ENCODE measurements at regions not wholly inside any gene's neighbourhood (a gene's known extent, or its start where the extent isn't known, plus 50 kb on each side); places are given as distances from the start of the nearest gene placed in this dataset.
"Not testable (repeated sequence)": the region's sequence is repeated elsewhere in the genome, so short reads cannot be mapped to it uniquely, and the experiment has no call there.

- Histone ChIP-seq H3K9me3 (ENCODE audit: control extremely low read depth in 1 of 5, control insufficient read depth in 4 of 5, insufficient read depth in 2 of 5, low read depth in 1 of 5, low read length in 4 of 5) (peaks cover 0 to 1% (median 0%) of the 10 kb centered on the region in 5 experiments), H3K27ac (ENCODE audit: insufficient read depth in 1 of 2, low read depth in 1 of 2, low read length in 2 of 2, poor library complexity in 1 of 2, severe bottlenecking in 2 of 2) (no peak overlapping the region), H3K4me3 (ENCODE audit: control insufficient read depth in 1 of 7, extremely low read depth in 1 of 7, insufficient read depth in 4 of 7, low read depth in 2 of 7, low read length in 6 of 7) (no peak overlapping the region), H3K4me1 (ENCODE audit: control extremely low read depth in 1 of 4, control insufficient read depth in 4 of 4, insufficient read depth in 4 of 4, low read length in 3 of 4) (peaks cover 4 to 26% (median 17%) of the 10 kb centered on the region in 4 experiments), H3K36me3 (ENCODE audit: control insufficient read depth in 4 of 4, insufficient read depth in 4 of 4, low read length in 3 of 4) (no peaks in the 10 kb centered on the region), H3K27me3 (replicated peaks in 2 of 5; ENCODE audit: control insufficient read depth in 4 of 5, insufficient read depth in 5 of 5, low read length in 4 of 5) (no peaks in the 10 kb centered on the region)
- DNase-seq, result no peak
- CTCF ChIA-PET, result no interaction called here
- POLR2A ChIA-PET, result no interaction called here
- WGBS (ENCODE audit: insufficient coverage), result 88% methylated on average over 1 of the region's 5 CpGs
These were observed 72.2 kb downstream of the SERINC2 start for GRCh38 chr1:31485166-31485565.

GRCh38 chr1:31487143-31487542 is 74.1 kb downstream of the SERINC2 start:
- no peaks in the 10 kb centered on the region for H3K36me3 ChIP-seq (ENCODE audit: control insufficient read depth in 4 of 4, insufficient read depth in 4 of 4, low read length in 3 of 4)
- H3K4me3 ChIP-seq (ENCODE audit: control insufficient read depth in 1 of 7, extremely low read depth in 1 of 7, insufficient read depth in 4 of 7, low read depth in 2 of 7, low read length in 6 of 7), result no peak overlapping the region
- H3K4me1 ChIP-seq (ENCODE audit: control extremely low read depth in 1 of 4, control insufficient read depth in 4 of 4, insufficient read depth in 4 of 4, low read length in 3 of 4), result peaks cover 4 to 22% (median 17%) of the 10 kb centered on the region in 4 experiments
- DNase-seq, result peak in 2 of 3 donors; percentile 67 to 68
- no peaks in the 10 kb centered on the region for H3K27me3 ChIP-seq (replicated peaks in 2 of 5; ENCODE audit: control insufficient read depth in 4 of 5, insufficient read depth in 5 of 5, low read length in 4 of 5)
- 83% methylated on average over 1 of the region's 3 CpGs for WGBS (ENCODE audit: insufficient coverage)
- no peaks in the 10 kb centered on the region for H3K9me3 ChIP-seq (ENCODE audit: control extremely low read depth in 1 of 5, control insufficient read depth in 4 of 5, insufficient read depth in 2 of 5, low read depth in 1 of 5, low read length in 4 of 5)
- POLR2A ChIA-PET, result interaction anchor here (1.0 kb wide), 1 partner anchor 15 kb away, joined by 3 read pairs; no protein-coding TSS in a partner anchor
- CTCF ChIA-PET, result interaction anchor here (1.2 kb wide), 1 partner anchor 11 kb away, joined by 3 read pairs; no protein-coding TSS in a partner anchor
- H3K27ac ChIP-seq (ENCODE audit: insufficient read depth in 1 of 2, low read depth in 1 of 2, low read length in 2 of 2, poor library complexity in 1 of 2, severe bottlenecking in 2 of 2), result no peak overlapping the region

GRCh38 chr1:31487721-31488293 is 74.8 kb downstream of the SERINC2 start:
- 96% methylated on average over 4 of the region's 5 CpGs for WGBS (ENCODE audit: insufficient coverage)
- Histone ChIP-seq H3K4me1 (ENCODE audit: control extremely low read depth in 1 of 4, control insufficient read depth in 4 of 4, insufficient read depth in 4 of 4, low read length in 3 of 4) (peaks cover 4 to 16% (median 11%) of the 10 kb centered on the region in 4 experiments), H3K27me3 (replicated peaks in 2 of 5; ENCODE audit: control insufficient read depth in 4 of 5, insufficient read depth in 5 of 5, low read length in 4 of 5) (no peaks in the 10 kb centered on the region), H3K9me3 (ENCODE audit: control extremely low read depth in 1 of 5, control insufficient read depth in 4 of 5, insufficient read depth in 2 of 5, low read depth in 1 of 5, low read length in 4 of 5) (no peaks in the 10 kb centered on the region), H3K4me3 (ENCODE audit: control insufficient read depth in 1 of 7, extremely low read depth in 1 of 7, insufficient read depth in 4 of 7, low read depth in 2 of 7, low read length in 6 of 7) (no peak overlapping the region), H3K27ac (ENCODE audit: insufficient read depth in 1 of 2, low read depth in 1 of 2, low read length in 2 of 2, poor library complexity in 1 of 2, severe bottlenecking in 2 of 2) (no peak overlapping the region), H3K36me3 (ENCODE audit: control insufficient read depth in 4 of 4, insufficient read depth in 4 of 4, low read length in 3 of 4) (no peaks in the 10 kb centered on the region)
- ChIA-PET POLR2A (interaction anchor here (1.0 kb wide), 1 partner anchor 14 kb away, joined by 3 read pairs; no protein-coding TSS in a partner anchor), CTCF (interaction anchor here (1.2 kb wide), 1 partner anchor 10 kb away, joined by 3 read pairs; no protein-coding TSS in a partner anchor)
- DNase-seq, result no peak

- DNase-seq, result no peak
- WGBS (ENCODE audit: insufficient coverage), result 100% methylated on average over 3 of the region's 4 CpGs
- Histone ChIP-seq H3K9me3 (ENCODE audit: control extremely low read depth in 1 of 5, control insufficient read depth in 4 of 5, insufficient read depth in 2 of 5, low read depth in 1 of 5, low read length in 4 of 5) (no peaks in the 10 kb centered on the region), H3K27me3 (replicated peaks in 2 of 5; ENCODE audit: control insufficient read depth in 4 of 5, insufficient read depth in 5 of 5, low read length in 4 of 5) (no peaks in the 10 kb centered on the region), H3K4me1 (ENCODE audit: control extremely low read depth in 1 of 4, control insufficient read depth in 4 of 4, insufficient read depth in 4 of 4, low read length in 3 of 4) (peaks cover 3 to 10% (median 7%) of the 10 kb centered on the region in 4 experiments), H3K36me3 (ENCODE audit: control insufficient read depth in 4 of 4, insufficient read depth in 4 of 4, low read length in 3 of 4) (no peaks in the 10 kb centered on the region), H3K4me3 (ENCODE audit: control insufficient read depth in 1 of 7, extremely low read depth in 1 of 7, insufficient read depth in 4 of 7, low read depth in 2 of 7, low read length in 6 of 7) (no peak overlapping the region), H3K27ac (ENCODE audit: insufficient read depth in 1 of 2, low read depth in 1 of 2, low read length in 2 of 2, poor library complexity in 1 of 2, severe bottlenecking in 2 of 2) (no peak overlapping the region)
- ChIA-PET CTCF (interaction anchor here (1.2 kb wide), 1 partner anchor 65 kb away, joined by 4 read pairs; no protein-coding TSS in a partner anchor), POLR2A (no interaction called here)
These were observed 75.5 kb downstream of the SERINC2 start for GRCh38 chr1:31488528-31488927.

- not testable (repeated sequence) for H3K4me1 ChIP-seq (ENCODE audit: control extremely low read depth in 1 of 4, control insufficient read depth in 4 of 4, insufficient read depth in 4 of 4, low read length in 3 of 4); H3K27me3 ChIP-seq (replicated peaks in 2 of 5; ENCODE audit: control insufficient read depth in 4 of 5, insufficient read depth in 5 of 5, low read length in 4 of 5); H3K27ac ChIP-seq (ENCODE audit: insufficient read depth in 1 of 2, low read depth in 1 of 2, low read length in 2 of 2, poor library complexity in 1 of 2, severe bottlenecking in 2 of 2); H3K4me3 ChIP-seq (ENCODE audit: control insufficient read depth in 1 of 7, extremely low read depth in 1 of 7, insufficient read depth in 4 of 7, low read depth in 2 of 7, low read length in 6 of 7); DNase-seq; H3K36me3 ChIP-seq (ENCODE audit: control insufficient read depth in 4 of 4, insufficient read depth in 4 of 4, low read length in 3 of 4); H3K9me3 ChIP-seq (ENCODE audit: control extremely low read depth in 1 of 5, control insufficient read depth in 4 of 5, insufficient read depth in 2 of 5, low read depth in 1 of 5, low read length in 4 of 5)
- ChIA-PET POLR2A (interaction anchor here (0.7 kb wide), 1 partner anchor 757 kb away, joined by 3 read pairs; no protein-coding TSS in a partner anchor), CTCF (interaction anchor here (1.2 to 1.9 kb wide), 4 partner anchors 10 to 66 kb away, joined by 3 to 4 read pairs (median 4); no protein-coding TSS in a partner anchor)
- 95% methylated on average over 2 of the region's 3 CpGs for WGBS (ENCODE audit: insufficient coverage)
These were observed 76.6 kb downstream of the SERINC2 start for GRCh38 chr1:31489575-31489974.

GRCh38 chr1:31490596-31490995 is 77.6 kb downstream of the SERINC2 start:
- POLR2A ChIA-PET; H3K4me1 ChIP-seq (ENCODE audit: control extremely low read depth in 1 of 4, control insufficient read depth in 4 of 4, insufficient read depth in 4 of 4, low read length in 3 of 4); DNase-seq; H3K27me3 ChIP-seq (replicated peaks in 2 of 5; ENCODE audit: control insufficient read depth in 4 of 5, insufficient read depth in 5 of 5, low read length in 4 of 5); H3K36me3 ChIP-seq (ENCODE audit: control insufficient read depth in 4 of 4, insufficient read depth in 4 of 4, low read length in 3 of 4); H3K9me3 ChIP-seq (ENCODE audit: control extremely low read depth in 1 of 5, control insufficient read depth in 4 of 5, insufficient read depth in 2 of 5, low read depth in 1 of 5, low read length in 4 of 5); H3K4me3 ChIP-seq (ENCODE audit: control insufficient read depth in 1 of 7, extremely low read depth in 1 of 7, insufficient read depth in 4 of 7, low read depth in 2 of 7, low read length in 6 of 7); H3K27ac ChIP-seq (ENCODE audit: insufficient read depth in 1 of 2, low read depth in 1 of 2, low read length in 2 of 2, poor library complexity in 1 of 2, severe bottlenecking in 2 of 2): not testable (repeated sequence)
- WGBS (ENCODE audit: insufficient coverage), result 86% methylated on average over 1 of the region's 1 CpG
- CTCF ChIA-PET, result interaction anchor here (1.5 to 1.9 kb wide), 3 partner anchors 9 to 41 kb away, joined by 3 to 4 read pairs (median 4); no protein-coding TSS in a partner anchor

GRCh38 chr1:31495351-31495750 is 81.0 kb upstream of the TINAGL1 start:
- H3K9me3 ChIP-seq (ENCODE audit: control extremely low read depth in 1 of 5, control insufficient read depth in 4 of 5, insufficient read depth in 2 of 5, low read depth in 1 of 5, low read length in 4 of 5); H3K4me1 ChIP-seq (ENCODE audit: control extremely low read depth in 1 of 4, control insufficient read depth in 4 of 4, insufficient read depth in 4 of 4, low read length in 3 of 4); H3K27me3 ChIP-seq (replicated peaks in 2 of 5; ENCODE audit: control insufficient read depth in 4 of 5, insufficient read depth in 5 of 5, low read length in 4 of 5); H3K27ac ChIP-seq (ENCODE audit: insufficient read depth in 1 of 2, low read depth in 1 of 2, low read length in 2 of 2, poor library complexity in 1 of 2, severe bottlenecking in 2 of 2); DNase-seq; H3K4me3 ChIP-seq (ENCODE audit: control insufficient read depth in 1 of 7, extremely low read depth in 1 of 7, insufficient read depth in 4 of 7, low read depth in 2 of 7, low read length in 6 of 7); POLR2A ChIA-PET; H3K36me3 ChIP-seq (ENCODE audit: control insufficient read depth in 4 of 4, insufficient read depth in 4 of 4, low read length in 3 of 4); CTCF ChIA-PET: not testable (repeated sequence)
- WGBS (ENCODE audit: insufficient coverage), result no CpG with 5 or more reads among the region's 5 CpGs
